Activated naive CD4-positive, alpha-beta T cell treated with anti-CD3 and anti-CD28 coated beads, Interleukin-2, amount 50 U/mL, for 72 hours (primary cell): ENCODE measurements at regions not wholly inside any gene's neighbourhood (a gene's known extent, or its start where the extent isn't known, plus 50 kb on each side); places are given as distances from the start of the nearest gene placed in this dataset.
A peak's percentile ranks its signal among the peaks of the same experiment; 100 is the strongest.

ENCODE experiments used
- ATAC-seq, 2 donors: fragments of 150-1000 bp; cut with Tn5 transposase; 2 replicates each; pipeline ENCODE4 v1.10.0; 2021; ENCODE audit warnings: mild to moderate bottlenecking in 2 of 2, moderate library complexity in 2 of 2
- DNase-seq, 2 donors: peaks; one replicate each; pipeline ENCODE4 v3.0.0; 2021 to 2022; ENCODE audit warnings: low spot score in 2 of 2
- H3K27ac Mint-ChIP-seq, 2 donors: one replicate each; pipeline ENCODE4 v1.8.0; 2022; ENCODE audit warnings: mild to moderate bottlenecking in 2 of 2, mixed read lengths in 2 of 2
- H3K36me3 Mint-ChIP-seq, 2 donors: one replicate each; pipeline ENCODE4 v1.8.0; 2022; ENCODE audit warnings: mixed read lengths in 2 of 2
- H3K9me3 Mint-ChIP-seq, 2 donors: one replicate each; pipeline ENCODE4 v1.8.0; 2022; ENCODE audit warnings: mixed read lengths in 2 of 2

DNA sequence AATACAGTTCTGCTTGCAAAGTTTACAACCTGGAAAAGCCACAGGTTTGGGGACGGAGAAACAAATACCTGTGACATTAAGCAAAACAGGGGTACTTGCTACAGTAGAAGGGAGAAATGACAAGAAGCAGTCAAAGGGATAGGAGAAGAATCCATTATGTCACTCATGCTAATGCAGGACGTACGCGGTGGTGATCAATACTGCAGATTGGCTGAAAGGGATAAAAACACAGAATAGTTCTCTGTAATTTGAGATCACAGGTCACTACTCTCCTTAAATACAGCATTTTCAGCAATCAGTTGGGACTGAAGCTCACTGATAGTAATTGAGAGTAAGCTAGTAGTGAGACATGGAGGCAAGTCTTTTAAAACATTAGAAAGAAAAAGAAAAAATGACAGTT lies 130.3 kb upstream of the MTAP start:
- DNase-seq (no peak), ATAC-seq (no peak)
- Mint-ChIP-seq H3K9me3 (peaks cover 0 to 5% of the 10 kb centered on the region in 2 donors), H3K36me3 (peaks cover 0 to 6% of the 10 kb centered on the region in 2 donors), H3K27ac (no peak overlapping the region)

GRCh38 chr9:21672761-21673160 lies 129.7 kb upstream of the MTAP start:
- no peak for DNase-seq
- Mint-ChIP-seq H3K36me3 (peaks cover 0 to 6% of the 10 kb centered on the region in 2 donors), H3K27ac (no peak overlapping the region), H3K9me3 (peaks cover 0 to 5% of the 10 kb centered on the region in 2 donors)
- ATAC-seq: no peak

- Mint-ChIP-seq H3K27ac (no peak overlapping the region), H3K9me3 (peaks cover 0 to 5% of the 10 kb centered on the region in 2 donors), H3K36me3 (peaks cover 0 to 6% of the 10 kb centered on the region in 2 donors)
- no peak for ATAC-seq
- no peak for DNase-seq
These were observed 127.5 kb upstream of the MTAP start for GRCh38 chr9:21674894-21675293.

DNA sequence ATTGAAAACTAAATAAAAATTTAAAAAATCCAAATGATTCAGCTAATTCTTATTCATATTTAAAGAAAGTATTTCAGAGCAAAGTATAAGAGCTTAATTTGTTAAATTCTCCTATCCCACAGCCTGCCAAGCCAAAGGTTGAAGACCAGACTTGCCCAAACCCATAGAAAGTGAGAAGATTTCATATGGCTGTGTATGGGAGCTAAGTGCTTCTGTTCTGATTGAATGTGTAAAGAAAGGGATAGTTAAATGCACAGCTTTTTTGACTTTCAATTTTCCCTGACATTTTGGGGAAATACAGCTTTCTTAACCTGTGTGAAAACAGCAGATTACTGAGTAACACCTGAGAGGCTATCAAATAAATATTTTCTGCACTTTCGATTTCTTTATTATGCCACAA lies 125.0 kb upstream of the MTAP start:
- Mint-ChIP-seq H3K9me3 (peaks cover 0 to 5% of the 10 kb centered on the region in 2 donors), H3K36me3 (peaks cover 0 to 6% of the 10 kb centered on the region in 2 donors), H3K27ac (no peak overlapping the region)
- DNase-seq (no peak), ATAC-seq (peak in 1 of 2 donors; percentile 5)

GRCh38 chr9:21677834-21678233 lies 124.6 kb upstream of the MTAP start:
- H3K27ac Mint-ChIP-seq: no peak overlapping the region
- no peak for DNase-seq
- peaks cover 0 to 6% of the 10 kb centered on the region in 2 donors for H3K36me3 Mint-ChIP-seq
- peak; percentile 20 to 37 for ATAC-seq
- H3K9me3 Mint-ChIP-seq: peaks cover 0 to 5% of the 10 kb centered on the region in 2 donors

GRCh38 chr9:21679432-21679831 lies 123.0 kb upstream of the MTAP start:
- no peak overlapping the region for H3K27ac Mint-ChIP-seq
- ATAC-seq: no peak
- H3K36me3 Mint-ChIP-seq: no peaks in the 10 kb centered on the region
- no peaks in the 10 kb centered on the region for H3K9me3 Mint-ChIP-seq
- no peak for DNase-seq

DNA sequence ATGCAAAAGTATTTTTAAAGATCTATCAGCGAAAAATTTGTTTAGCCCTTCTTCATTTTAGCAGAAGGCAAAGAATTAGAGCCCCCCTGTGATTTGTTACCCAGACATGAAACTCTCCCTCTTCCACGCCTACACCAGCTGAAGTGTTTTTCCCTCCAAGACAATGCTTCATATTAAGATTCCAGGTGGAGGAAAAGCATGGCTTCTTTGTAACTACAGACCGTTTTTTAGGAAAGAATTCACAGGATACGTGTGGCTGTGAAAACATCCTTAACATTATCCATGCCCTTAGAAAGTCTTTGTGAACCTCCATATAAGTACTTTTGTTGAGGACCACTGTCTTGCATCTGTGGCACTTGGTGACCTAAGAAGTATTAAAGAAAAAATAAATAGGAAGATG lies 121.8 kb upstream of the MTAP start:
- H3K9me3 Mint-ChIP-seq: no peaks in the 10 kb centered on the region
- H3K27ac Mint-ChIP-seq: no peak overlapping the region
- H3K36me3 Mint-ChIP-seq: no peaks in the 10 kb centered on the region
- DNase-seq: no peak
- no peak for ATAC-seq

GRCh38 chr9:21681641-21682040 lies 120.8 kb upstream of the MTAP start:
- Mint-ChIP-seq H3K36me3 (no peaks in the 10 kb centered on the region), H3K27ac (no peak overlapping the region), H3K9me3 (no peaks in the 10 kb centered on the region)
- ATAC-seq: no peak
- no peak for DNase-seq

GRCh38 chr9:21682381-21682780 lies 120.1 kb upstream of the MTAP start:
- Mint-ChIP-seq H3K27ac (no peak overlapping the region), H3K9me3 (no peaks in the 10 kb centered on the region), H3K36me3 (no peaks in the 10 kb centered on the region)
- no peak for ATAC-seq
- no peak for DNase-seq

- H3K9me3 Mint-ChIP-seq: no peaks in the 10 kb centered on the region
These were observed 119.5 kb upstream of the MTAP start for GRCh38 chr9:21682981-21683380.

GRCh38 chr9:21683484-21684175 lies 118.8 kb upstream of the MTAP start:
- DNase-seq: no peak
- Mint-ChIP-seq H3K36me3 (no peaks in the 10 kb centered on the region), H3K27ac (no peak overlapping the region), H3K9me3 (no peaks in the 10 kb centered on the region)
- ATAC-seq: no peak

More at GRCh38 chr9:21682981-21683380, 119.5 kb upstream of the MTAP start:
- H3K27ac Mint-ChIP-seq: no peak overlapping the region
- DNase-seq (no peak), ATAC-seq (no peak)
- no peaks in the 10 kb centered on the region for H3K36me3 Mint-ChIP-seq

DNA sequence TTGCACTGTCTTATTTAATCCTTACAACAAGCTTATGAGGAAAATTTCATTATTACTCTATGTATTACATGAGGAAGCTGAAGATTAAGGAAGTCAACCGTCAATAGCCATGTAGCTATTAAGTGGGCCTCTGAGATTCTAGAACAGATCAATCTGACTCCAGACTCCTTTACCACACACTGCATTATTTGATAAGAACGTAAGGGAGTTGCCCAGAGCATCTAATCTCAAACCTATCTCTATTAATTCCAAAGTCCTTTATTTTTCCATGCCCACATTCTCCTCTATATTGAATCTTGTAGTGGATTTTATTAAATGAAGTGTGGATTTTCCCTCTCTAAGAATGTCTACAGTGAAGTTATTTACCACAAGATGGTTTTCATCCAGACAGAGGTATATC lies 118.2 kb upstream of the MTAP start:
- DNase-seq: no peak
- H3K9me3 Mint-ChIP-seq: no peaks in the 10 kb centered on the region
- H3K36me3 Mint-ChIP-seq: no peaks in the 10 kb centered on the region
- H3K27ac Mint-ChIP-seq: peak overlapping the region in 1 of 2 donors; percentile 41
- ATAC-seq: no peak

DNA sequence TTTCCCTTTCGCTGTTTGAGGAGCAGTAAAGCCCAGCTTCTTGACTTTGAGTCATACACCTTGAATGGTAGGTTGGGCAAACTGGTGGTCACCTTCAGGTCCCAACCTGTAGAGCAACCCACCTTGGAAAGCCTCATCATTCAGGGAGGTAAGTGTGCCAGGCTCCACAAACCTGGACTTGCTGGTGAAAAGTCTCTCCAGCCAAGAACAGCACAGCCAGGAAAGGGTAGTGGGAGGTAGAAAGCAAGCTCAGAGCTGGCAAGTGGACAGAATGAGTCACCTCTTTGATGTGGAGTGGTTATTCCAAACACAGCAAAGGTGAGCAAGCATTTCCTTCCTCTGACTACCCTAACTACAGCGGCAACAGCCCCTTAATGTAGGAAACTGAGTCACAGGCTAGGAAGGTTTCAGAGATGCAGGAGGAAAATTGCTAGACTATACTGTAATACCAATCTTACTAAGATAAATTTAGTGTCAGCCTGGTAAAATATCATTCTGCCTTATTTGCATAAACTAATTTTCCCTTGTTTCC lies 117.5 kb upstream of the MTAP start:
- DNase-seq: peak; percentile 51 to 78
- no peaks in the 10 kb centered on the region for H3K36me3 Mint-ChIP-seq
- peak; percentile 97 for ATAC-seq
- H3K9me3 Mint-ChIP-seq: no peaks in the 10 kb centered on the region
- peak overlapping the region; percentile 41 to 83 for H3K27ac Mint-ChIP-seq

GRCh38 chr9:21685502-21685901 lies 116.9 kb upstream of the MTAP start:
- ATAC-seq: peak in 1 of 2 donors; percentile 3
- no peak for DNase-seq

DNA sequence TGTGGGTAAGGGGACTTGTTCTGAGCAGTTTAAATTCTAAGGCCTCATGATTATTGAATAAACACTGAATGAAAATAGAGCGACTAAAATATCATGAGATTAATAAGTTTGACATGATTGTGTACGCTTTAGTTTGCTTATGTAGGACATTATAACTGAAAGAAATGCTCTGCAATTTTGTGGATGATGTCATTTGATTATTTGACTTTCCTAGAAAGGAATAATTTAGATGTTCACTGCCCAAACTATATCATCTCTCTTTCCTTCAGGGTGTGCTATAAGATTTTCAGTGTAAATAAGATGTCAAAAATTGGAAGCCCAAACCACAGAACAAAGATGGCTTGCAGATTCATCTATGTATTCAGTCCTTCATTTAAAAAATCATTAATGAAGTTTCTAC lies 115.7 kb upstream of the MTAP start:
- Mint-ChIP-seq H3K36me3 (no peaks in the 10 kb centered on the region), H3K27ac (no peak overlapping the region), H3K9me3 (no peaks in the 10 kb centered on the region)
- DNase-seq: no peak
- ATAC-seq: no peak

More at GRCh38 chr9:21685502-21685901, 116.9 kb upstream of the MTAP start:
- Mint-ChIP-seq H3K9me3 (no peaks in the 10 kb centered on the region), H3K27ac (peak overlapping the region in 1 of 2 donors; percentile 41), H3K36me3 (no peaks in the 10 kb centered on the region)

DNA sequence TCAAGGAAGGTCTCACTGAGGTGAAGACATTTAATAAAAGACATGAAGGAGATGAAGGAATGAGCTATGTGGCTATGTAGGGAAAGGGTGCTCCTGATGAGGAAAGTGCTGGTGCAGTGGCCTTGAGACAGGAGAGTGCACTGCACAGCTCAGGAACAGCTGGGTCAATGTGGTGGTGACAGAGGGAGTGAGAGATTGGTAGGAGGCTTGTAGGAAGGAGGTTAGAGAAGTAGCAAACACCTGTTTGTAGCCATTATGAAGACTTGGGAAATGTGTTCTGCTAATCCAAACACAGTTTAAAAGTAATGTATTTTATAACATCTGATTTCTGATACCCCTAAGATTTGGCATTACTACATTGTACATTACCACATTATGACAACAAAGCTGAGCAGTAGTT lies 115.1 kb upstream of the MTAP start:
- H3K27ac Mint-ChIP-seq: no peak overlapping the region
- no peaks in the 10 kb centered on the region for H3K9me3 Mint-ChIP-seq
- DNase-seq (no peak), ATAC-seq (no peak)
- H3K36me3 Mint-ChIP-seq: no peaks in the 10 kb centered on the region

DNA sequence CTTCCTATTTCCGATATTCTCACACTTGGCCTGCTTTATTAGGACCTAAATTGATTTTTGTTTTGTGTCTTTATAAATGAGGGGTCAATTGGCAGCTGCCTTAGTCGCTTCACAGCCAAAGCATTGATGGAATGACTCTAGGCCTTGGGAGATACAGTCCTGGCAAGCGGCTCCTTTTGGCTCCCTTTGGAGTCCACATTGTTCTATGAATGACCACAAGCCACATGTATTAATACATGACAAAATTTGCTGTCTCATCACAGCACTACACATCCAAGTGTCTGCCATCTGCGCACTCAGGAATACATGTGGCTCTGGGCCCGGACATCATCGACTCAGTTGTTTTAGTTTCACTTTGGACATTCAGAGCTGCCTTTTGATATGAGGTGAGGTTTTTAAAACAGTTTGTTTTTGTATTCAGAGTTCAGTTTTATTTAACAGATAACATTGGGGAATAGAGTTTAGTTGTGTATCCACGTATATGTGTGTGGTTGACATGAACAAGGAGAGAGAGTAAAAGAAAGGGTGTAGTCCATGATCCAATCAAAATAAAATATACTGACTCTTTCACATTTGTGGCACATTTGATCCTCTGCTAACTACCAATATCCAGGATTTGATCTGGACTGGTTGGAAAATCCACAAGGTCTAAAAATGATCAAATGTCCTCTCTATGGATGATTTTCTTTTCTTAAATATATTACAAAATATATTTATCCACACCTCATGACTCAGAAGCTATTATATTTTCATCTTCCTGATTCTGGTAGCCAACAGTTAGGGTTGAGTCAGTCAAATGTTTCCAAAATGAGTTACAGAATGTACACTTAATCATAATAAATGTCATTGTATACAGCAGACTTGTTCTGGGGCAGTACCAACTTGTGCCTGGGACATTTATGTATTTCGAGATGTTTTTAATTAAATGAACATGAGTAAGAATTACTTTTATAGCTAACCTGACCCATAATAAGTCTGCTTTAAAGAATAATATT lies 114.0 kb upstream of the MTAP start:
- H3K27ac Mint-ChIP-seq: peak overlapping the region; percentile 23 to 29

More for the DNA sequence above, 114.0 kb upstream of the MTAP start:
- Mint-ChIP-seq H3K9me3 (no peaks in the 10 kb centered on the region), H3K36me3 (no peaks in the 10 kb centered on the region)
- no peak for ATAC-seq
- DNase-seq: no peak
